HCT116 (cell line): ENCODE measurements at regions not wholly inside any gene's neighbourhood (a gene's known extent, or its start where the extent isn't known, plus 50 kb on each side); places are given as distances from the start of the nearest gene placed in this dataset.

ENCODE experiments used
- ATAC-seq: fragments of 200-7000 bp; cut with Tn5 transposase; 2 replicates; pipeline ENCODE4 v1.9.1; 2020; ENCODE audit warnings: mild to moderate bottlenecking, moderate library complexity
- BruUV-seq: library from RNA; stranded (reverse); fragments of 400-500 nt; replicated peaks from 2 replicates; lab custom pipeline; 2021; lab: Mats Ljungman, UMichigan
- CTCF ChIA-PET: fragments of 300-600 bp; sonication (Branson Sonifier 250); formaldehyde crosslinking; loops from one replicate; lab custom pipeline; 2021; ENCODE audit warnings: antibody characterized with exemption; lab: Charles Lee
- POLR2A ChIA-PET: fragments of 300-600, 350-600 bp; sonication (Branson Sonifier 250); formaldehyde crosslinking; loops from one replicate; lab custom pipeline; 2021; ENCODE audit warnings: antibody characterized with exemption; lab: Charles Lee
- RAD21 ChIA-PET, 2 experiments: fragments of 300-600 bp; sonication (Branson Sonifier 250); formaldehyde crosslinking; loops; one replicate each; lab custom pipeline; 2023; ENCODE audit warnings: low total read pairs in 2 of 2; ENCODE audit not compliant: uncharacterized antibody in 2 of 2, unreplicated experiment in 2 of 2, low non-redundant PET in 1 of 2; lab: Charles Lee
- DNase-seq: peaks from one replicate; pipeline ENCODE4 v3.0.0-alpha.2; 2010; ENCODE audit warnings: low read depth, low spot score
- H2AFZ ChIP-seq: fragments of 200-600 bp; shearing (Covaris generic), sonication (generic); 2 replicates; pipeline ENCODE4 v1.6.1; 2017; ENCODE audit warnings: low read depth, mixed run types, mixed read lengths, antibody characterized with exemption, low read length; ENCODE audit not compliant: poor library complexity, severe bottlenecking
- H3K27ac ChIP-seq: 2 replicates; pipeline ENCODE4 v1.5.1; 2012; ENCODE audit warnings: low read depth, low read length
- H3K27me3 ChIP-seq: fragments of 200-600 bp; sonication (generic); 2 replicates; pipeline ENCODE4 v1.6.1; 2016; ENCODE audit warnings: mixed run types, low read length, mixed read lengths; ENCODE audit not compliant: insufficient read depth
- H3K36me3 ChIP-seq, 2 experiments: fragments of 200-500 bp in 1 of 2; fragments of 200-600 bp in 1 of 2; sonication (Bioruptor generic) in 1 of 2; sonication (generic) in 1 of 2; 2 replicates each; pipeline versions ENCODE4 v1.5.1 to v1.6.1; 2014 to 2016; ENCODE audit warnings: low read length in 2 of 2, inconsistent platforms in 1 of 2, mixed read lengths in 1 of 2, mixed run types in 1 of 2; ENCODE audit not compliant: insufficient read depth in 2 of 2, control insufficient read depth in 1 of 2
- H3K4me1 ChIP-seq, 2 experiments: fragments of 200-600 bp in 1 of 2; sonication (generic) in 1 of 2; 2 replicates each; pipeline versions ENCODE4 v1.5.1 to v1.6.1; 2012 to 2017; ENCODE audit warnings: low read length in 2 of 2, inconsistent platforms in 1 of 2, mild to moderate bottlenecking in 1 of 2, mixed read lengths in 1 of 2, mixed run types in 1 of 2, moderate library complexity in 1 of 2; ENCODE audit not compliant: insufficient read depth in 2 of 2, control insufficient read depth in 1 of 2
- H3K4me2 ChIP-seq: fragments of 200-600 bp; sonication (generic); 2 replicates; pipeline ENCODE4 v1.6.1; 2017; ENCODE audit warnings: mixed run types, low read length, mixed read lengths
- H3K4me3 ChIP-seq, 2 experiments: fragments of 200-600 bp in 1 of 2; sonication (generic) in 1 of 2; replicated peaks in 1 of 2; 2 replicates each; pipeline ENCODE4 v1.5.1; 2011 to 2016; ENCODE audit warnings: low read length in 2 of 2, control low read depth in 1 of 2, low read depth in 1 of 2, mild to moderate bottlenecking in 1 of 2, mixed read lengths in 1 of 2, mixed run types in 1 of 2
- H3K79me2 ChIP-seq: fragments of 200-600 bp; sonication (generic); 2 replicates; pipeline ENCODE4 v1.6.1; 2017; ENCODE audit warnings: mild to moderate bottlenecking, mixed run types, low read length, moderate library complexity, mixed read lengths; ENCODE audit not compliant: insufficient read depth
- H3K9ac ChIP-seq: fragments of 200-600 bp; sonication (generic); 2 replicates; pipeline ENCODE4 v1.6.1; 2016; ENCODE audit warnings: low read length, mixed read lengths
- H3K9me2 ChIP-seq: fragments of 200-600 bp; sonication (generic), shearing (Covaris generic); 2 replicates; pipeline ENCODE4 v1.6.1; 2017; ENCODE audit warnings: mixed run types, mild to moderate bottlenecking, moderate library complexity; ENCODE audit not compliant: insufficient read depth
- H3K9me3 ChIP-seq, 2 experiments: fragments of 200-500 bp in 1 of 2; fragments of 200-600 bp in 1 of 2; sonication (Bioruptor generic) in 1 of 2; sonication (generic) in 1 of 2; 2 replicates each; pipeline ENCODE4 v1.6.1; 2014 to 2017; ENCODE audit warnings: low read length in 2 of 2, mixed read lengths in 2 of 2, inconsistent platforms in 1 of 2, low read depth in 1 of 2, mild to moderate bottlenecking in 1 of 2, mixed run types in 1 of 2, moderate library complexity in 1 of 2; ENCODE audit not compliant: control insufficient read depth in 1 of 2, insufficient read depth in 1 of 2
- H4K20me1 ChIP-seq: fragments of 200-600 bp; sonication (generic), shearing (Covaris generic); 2 replicates; pipeline ENCODE4 v1.6.1; 2017; ENCODE audit warnings: mixed run types, mild to moderate bottlenecking, moderate library complexity; ENCODE audit not compliant: insufficient read depth
- CBX3 ChIP-seq: IDR thresholded peaks from 2 replicates; pipeline ENCODE4 v1.6.1; 2012; ENCODE audit warnings: low read depth
- CEBPB ChIP-seq: IDR thresholded peaks from 2 replicates; pipeline ENCODE4 v1.6.1; 2012; ENCODE audit warnings: low read depth
- EGR1 ChIP-seq: IDR thresholded peaks from 2 replicates; pipeline ENCODE4 v1.6.1; 2012; ENCODE audit warnings: low read depth
- ELF1 ChIP-seq: IDR thresholded peaks from 2 replicates; pipeline ENCODE4 v1.6.1; 2012; ENCODE audit warnings: low read depth, borderline replicate concordance
- EZH2 ChIP-seq: fragments of 200-600 bp; sonication (generic); IDR thresholded peaks from 2 replicates; pipeline ENCODE4 v1.6.1; 2017; ENCODE audit warnings: antibody characterized with exemption, mixed run types
- EZH2phosphoT487 ChIP-seq: fragments of 200-600 bp; IDR thresholded peaks from 2 replicates; pipeline ENCODE4 v1.6.1; 2018; ENCODE audit warnings: antibody characterized with exemption, borderline replicate concordance
- FOSL1 ChIP-seq: IDR thresholded peaks from 2 replicates; pipeline ENCODE4 v1.6.1; 2012; ENCODE audit warnings: low read depth
- JUND ChIP-seq: IDR thresholded peaks from 2 replicates; pipeline ENCODE4 v1.6.1; 2012
- RAD21 ChIP-seq: IDR thresholded peaks from 2 replicates; pipeline ENCODE4 v1.6.1; 2012; ENCODE audit warnings: low read depth, mild to moderate bottlenecking
- REST ChIP-seq: IDR thresholded peaks from 2 replicates; pipeline ENCODE4 v1.6.1; 2012; ENCODE audit warnings: low read depth
- SIN3A ChIP-seq: IDR thresholded peaks from 2 replicates; pipeline ENCODE4 v1.6.1; 2012; ENCODE audit warnings: low read depth
- SRF ChIP-seq: IDR thresholded peaks from 2 replicates; pipeline ENCODE4 v1.6.1; 2012; ENCODE audit warnings: low read depth
- TCF7L2 ChIP-seq: IDR thresholded peaks from 2 replicates; pipeline ENCODE4 v1.7.0; 2011; ENCODE audit warnings: borderline replicate concordance, inconsistent platforms; ENCODE audit not compliant: insufficient read depth, insufficient read length; ENCODE audit errors: extremely low read depth
- YY1 ChIP-seq: IDR thresholded peaks from 2 replicates; pipeline ENCODE4 v1.6.1; 2011; ENCODE audit warnings: low read length, low read depth, moderate library complexity, mild to moderate bottlenecking; ENCODE audit not compliant: insufficient replicate concordance; ENCODE audit errors: extremely low read depth
- intact Hi-C: fragments of 100-400 bp; cut with micrococcal nuclease; formaldehyde crosslinking; loops from 2 replicates; pipeline ENCODE4 v1.10.0; 2022
- TF ChIP-seq, protein P1 (sequence below), 3 experiments: fragments of 200-600 bp in 1 of 3; sonication (generic) in 1 of 3; IDR thresholded peaks in 2 of 3; conservative IDR thresholded peaks in 1 of 3; 2 replicates each; pipeline ENCODE4 v1.5.1; 2012 to 2017; ENCODE audit warnings: low read depth in 2 of 3, low read length in 2 of 3, antibody characterized with exemption in 1 of 3, borderline replicate concordance in 1 of 3, control low read depth in 1 of 3, mild to moderate bottlenecking in 1 of 3, mixed read lengths in 1 of 3, mixed run types in 1 of 3, moderate library complexity in 1 of 3; ENCODE audit not compliant: insufficient read depth in 1 of 3
- TF ChIP-seq, protein P2 (sequence below): IDR thresholded peaks from 2 replicates; pipeline ENCODE4 v1.6.1; 2011; ENCODE audit warnings: mild to moderate bottlenecking, low read length, moderate library complexity; ENCODE audit not compliant: insufficient replicate concordance; ENCODE audit errors: extremely low read depth
- TF ChIP-seq, protein P3 (sequence below): IDR thresholded peaks from 2 replicates; pipeline ENCODE4 v1.6.1; 2012

DNA sequence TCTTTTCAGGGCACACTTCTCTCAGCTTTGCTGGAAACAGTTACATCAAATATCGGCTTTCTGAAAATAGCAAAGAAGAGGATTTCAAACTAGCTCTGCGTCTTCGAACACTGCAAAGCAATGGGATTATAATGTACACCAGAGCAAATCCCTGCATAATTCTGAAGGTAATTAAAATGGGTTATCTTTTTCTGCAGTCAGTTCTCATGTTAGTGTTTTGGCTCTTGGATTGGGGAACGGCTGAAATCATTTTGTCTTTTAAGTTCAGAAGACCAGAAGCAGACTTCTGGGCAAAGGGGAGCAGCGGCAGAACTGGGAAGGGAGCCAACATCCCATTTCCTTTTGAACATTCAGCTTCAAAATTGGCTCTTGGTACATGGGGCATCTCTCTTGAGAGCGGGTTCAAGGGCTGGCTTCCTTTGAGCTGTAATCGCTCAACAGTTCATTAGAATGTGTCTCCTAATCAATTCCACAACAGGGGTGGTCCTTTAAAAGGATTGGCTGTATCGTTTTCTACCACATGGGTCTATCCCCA lies 110.2 kb upstream of the MTNR1B start:
- Histone ChIP-seq H3K79me2 (no peaks in the 10 kb centered on the region), H3K9me3 (no peaks in the 10 kb centered on the region), H3K27me3 (peaks cover 13% of the 10 kb centered on the region; the same call in 1 of the 2 replicates), H3K36me3 (no peaks in the 10 kb centered on the region), H4K20me1 (no peaks in the 10 kb centered on the region), H3K4me2 (no peak overlapping the region), H3K4me3 (no peak overlapping the region), H2AFZ (no peak overlapping the region), H3K4me1 (no peaks in the 10 kb centered on the region), H3K27ac (no peak overlapping the region), H3K9me2 (no peaks in the 10 kb centered on the region), H3K9ac (no peak overlapping the region)
- ChIA-PET CTCF (no interaction called here), POLR2A (no interaction called here), RAD21 (no interaction called here)
- DNase-seq (no peak), ATAC-seq (no peak)
- no TSS peak for BruUV-seq
- intact Hi-C loops: no loop called here
- TF ChIP-seq EZH2phosphoT487 (no peak), CEBPB (no peak), SIN3A (no peak), REST (no peak), EZH2 (no peak), YY1 (no peak), SRF (no peak), RAD21 (no peak), JUND (no peak), CBX3 (no peak), FOSL1 (no peak), ELF1 (no peak), EGR1 (no peak), TCF7L2 (no peak)
- TF ChIP-seq, protein P1, sequence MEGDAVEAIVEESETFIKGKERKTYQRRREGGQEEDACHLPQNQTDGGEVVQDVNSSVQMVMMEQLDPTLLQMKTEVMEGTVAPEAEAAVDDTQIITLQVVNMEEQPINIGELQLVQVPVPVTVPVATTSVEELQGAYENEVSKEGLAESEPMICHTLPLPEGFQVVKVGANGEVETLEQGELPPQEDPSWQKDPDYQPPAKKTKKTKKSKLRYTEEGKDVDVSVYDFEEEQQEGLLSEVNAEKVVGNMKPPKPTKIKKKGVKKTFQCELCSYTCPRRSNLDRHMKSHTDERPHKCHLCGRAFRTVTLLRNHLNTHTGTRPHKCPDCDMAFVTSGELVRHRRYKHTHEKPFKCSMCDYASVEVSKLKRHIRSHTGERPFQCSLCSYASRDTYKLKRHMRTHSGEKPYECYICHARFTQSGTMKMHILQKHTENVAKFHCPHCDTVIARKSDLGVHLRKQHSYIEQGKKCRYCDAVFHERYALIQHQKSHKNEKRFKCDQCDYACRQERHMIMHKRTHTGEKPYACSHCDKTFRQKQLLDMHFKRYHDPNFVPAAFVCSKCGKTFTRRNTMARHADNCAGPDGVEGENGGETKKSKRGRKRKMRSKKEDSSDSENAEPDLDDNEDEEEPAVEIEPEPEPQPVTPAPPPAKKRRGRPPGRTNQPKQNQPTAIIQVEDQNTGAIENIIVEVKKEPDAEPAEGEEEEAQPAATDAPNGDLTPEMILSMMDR (IDR thresholded peaks at IDR 0.05 in 2 of 3, conservative IDR thresholded peaks at IDR 0.05 in 1 of 3; ENCODE audit: borderline replicate concordance in 1 of 3, insufficient read depth in 1 of 3, low read depth in 2 of 3, low read length in 2 of 3): no peak
- TF ChIP-seq, protein P2, sequence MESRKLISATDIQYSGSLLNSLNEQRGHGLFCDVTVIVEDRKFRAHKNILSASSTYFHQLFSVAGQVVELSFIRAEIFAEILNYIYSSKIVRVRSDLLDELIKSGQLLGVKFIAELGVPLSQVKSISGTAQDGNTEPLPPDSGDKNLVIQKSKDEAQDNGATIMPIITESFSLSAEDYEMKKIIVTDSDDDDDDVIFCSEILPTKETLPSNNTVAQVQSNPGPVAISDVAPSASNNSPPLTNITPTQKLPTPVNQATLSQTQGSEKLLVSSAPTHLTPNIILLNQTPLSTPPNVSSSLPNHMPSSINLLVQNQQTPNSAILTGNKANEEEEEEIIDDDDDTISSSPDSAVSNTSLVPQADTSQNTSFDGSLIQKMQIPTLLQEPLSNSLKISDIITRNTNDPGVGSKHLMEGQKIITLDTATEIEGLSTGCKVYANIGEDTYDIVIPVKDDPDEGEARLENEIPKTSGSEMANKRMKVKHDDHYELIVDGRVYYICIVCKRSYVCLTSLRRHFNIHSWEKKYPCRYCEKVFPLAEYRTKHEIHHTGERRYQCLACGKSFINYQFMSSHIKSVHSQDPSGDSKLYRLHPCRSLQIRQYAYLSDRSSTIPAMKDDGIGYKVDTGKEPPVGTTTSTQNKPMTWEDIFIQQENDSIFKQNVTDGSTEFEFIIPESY: no peak
- TF ChIP-seq, protein P3, sequence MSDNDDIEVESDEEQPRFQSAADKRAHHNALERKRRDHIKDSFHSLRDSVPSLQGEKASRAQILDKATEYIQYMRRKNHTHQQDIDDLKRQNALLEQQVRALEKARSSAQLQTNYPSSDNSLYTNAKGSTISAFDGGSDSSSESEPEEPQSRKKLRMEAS: no peak
